Neural cell (in vitro differentiated cells): ENCODE measurements at regions not wholly inside any gene's neighbourhood (a gene's known extent, or its start where the extent isn't known, plus 50 kb on each side); places are given as distances from the start of the nearest gene placed in this dataset.
"Not testable (repeated sequence)": the region's sequence is repeated elsewhere in the genome, so short reads cannot be mapped to it uniquely, and the experiment has no call there.

Source experiments
- CTCF ChIP-seq: fragments of 450-650 bp; IDR thresholded peaks from 2 replicates; pipeline ENCODE4 v1.5.1; 2014; ENCODE audit warnings: antibody characterized with exemption, mild to moderate bottlenecking, moderate library complexity; ENCODE audit not compliant: poor library complexity, severe bottlenecking
- EP300 ChIP-seq: fragments of 450-650 bp; conservative IDR thresholded peaks from 2 replicates; pipeline ENCODE4 v1.6.1; 2014; ENCODE audit warnings: antibody characterized with exemption, mild to moderate bottlenecking, moderate library complexity; ENCODE audit not compliant: poor library complexity, severe bottlenecking
- MXI1 ChIP-seq: fragments of 450-650 bp; conservative IDR thresholded peaks from 2 replicates; pipeline ENCODE4 v1.6.1; 2014; ENCODE audit warnings: antibody characterized with exemption, mild to moderate bottlenecking; ENCODE audit not compliant: poor library complexity, severe bottlenecking

DNA sequence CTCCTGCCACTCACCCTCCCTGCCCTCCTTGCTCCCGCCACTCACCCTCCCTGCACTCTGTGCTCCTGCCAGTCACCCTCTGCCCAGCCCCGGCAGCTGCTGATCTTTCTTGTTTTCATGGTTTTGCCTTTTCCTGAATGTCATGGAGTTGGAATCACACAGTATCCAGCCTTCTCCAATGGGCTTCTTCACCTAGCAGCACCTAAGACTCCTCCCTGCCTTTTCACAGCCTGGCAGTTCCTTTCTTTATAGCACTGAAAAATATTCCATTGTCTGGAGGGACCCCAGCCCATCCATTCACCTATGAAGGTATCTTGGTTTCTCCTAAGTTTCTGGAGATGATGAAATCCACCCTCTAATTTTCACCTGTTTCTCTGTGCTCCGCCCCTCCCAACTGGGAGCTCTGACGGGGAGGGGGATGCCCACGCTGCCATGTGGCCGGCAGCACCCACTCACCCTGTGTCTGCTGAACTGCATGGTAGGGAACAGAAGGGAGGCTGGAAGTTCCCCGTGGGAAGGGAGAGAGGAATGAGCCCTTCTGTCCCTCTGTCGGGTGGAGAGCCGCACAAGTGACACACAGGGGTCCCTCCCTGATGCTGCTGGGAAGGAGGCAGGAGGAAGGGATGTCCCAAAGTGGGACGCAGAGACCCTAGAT is 144.9 kb upstream of the ZNF469 start:
- not testable (repeated sequence) for TF ChIP-seq CTCF, EP300, MXI1
